ENCODE measurements at regions not wholly inside any gene's neighbourhood (a gene's known extent, or its start where the extent isn't known, plus 50 kb on each side); places are given as distances from the start of the nearest gene placed in this dataset.

DNA sequence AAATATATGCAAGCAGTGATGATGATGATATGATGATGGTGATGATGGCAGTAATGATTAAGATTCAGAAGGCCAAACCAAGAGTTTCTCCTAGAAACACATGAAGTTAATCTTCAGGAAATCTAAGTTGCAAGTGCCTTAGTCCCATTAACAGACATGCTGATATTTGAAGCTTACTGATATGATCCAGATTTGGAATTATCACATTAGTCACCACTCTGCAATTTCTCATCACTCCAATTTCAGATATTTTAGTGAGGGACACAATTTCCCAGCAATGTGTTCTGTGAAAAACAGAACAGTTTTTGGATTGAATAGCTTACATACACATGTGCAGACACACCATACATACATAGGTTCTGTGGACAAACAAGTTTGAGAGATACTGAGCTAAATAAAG, 411.4 kb upstream of the FAT3 start:
- Histone ChIP-seq H3K4me1 (ENCODE audit: low read depth, poor library complexity, severe bottlenecking) (no peaks in the 10 kb centered on the region), H3K4me2 (no peak overlapping the region), H3K36me3 (ENCODE audit: insufficient read depth) (no peaks in the 10 kb centered on the region), H3K27me3 (ENCODE audit: insufficient read depth, low read depth) (no peaks in the 10 kb centered on the region), H4K20me1 (ENCODE audit: insufficient read depth) (no peaks in the 10 kb centered on the region), H3K9ac (no peak overlapping the region), H3K27ac (no peak overlapping the region), H2AFZ (ENCODE audit: low read depth) (no peak overlapping the region), H3K79me2 (ENCODE audit: insufficient read depth, low read depth) (no peaks in the 10 kb centered on the region), H3K4me3 (IDR thresholded peaks at IDR 0.05; ENCODE audit: insufficient read depth, low read depth, low read length) (no peak overlapping the region)
- TF ChIP-seq, protein P1, sequence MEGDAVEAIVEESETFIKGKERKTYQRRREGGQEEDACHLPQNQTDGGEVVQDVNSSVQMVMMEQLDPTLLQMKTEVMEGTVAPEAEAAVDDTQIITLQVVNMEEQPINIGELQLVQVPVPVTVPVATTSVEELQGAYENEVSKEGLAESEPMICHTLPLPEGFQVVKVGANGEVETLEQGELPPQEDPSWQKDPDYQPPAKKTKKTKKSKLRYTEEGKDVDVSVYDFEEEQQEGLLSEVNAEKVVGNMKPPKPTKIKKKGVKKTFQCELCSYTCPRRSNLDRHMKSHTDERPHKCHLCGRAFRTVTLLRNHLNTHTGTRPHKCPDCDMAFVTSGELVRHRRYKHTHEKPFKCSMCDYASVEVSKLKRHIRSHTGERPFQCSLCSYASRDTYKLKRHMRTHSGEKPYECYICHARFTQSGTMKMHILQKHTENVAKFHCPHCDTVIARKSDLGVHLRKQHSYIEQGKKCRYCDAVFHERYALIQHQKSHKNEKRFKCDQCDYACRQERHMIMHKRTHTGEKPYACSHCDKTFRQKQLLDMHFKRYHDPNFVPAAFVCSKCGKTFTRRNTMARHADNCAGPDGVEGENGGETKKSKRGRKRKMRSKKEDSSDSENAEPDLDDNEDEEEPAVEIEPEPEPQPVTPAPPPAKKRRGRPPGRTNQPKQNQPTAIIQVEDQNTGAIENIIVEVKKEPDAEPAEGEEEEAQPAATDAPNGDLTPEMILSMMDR (conservative IDR thresholded peaks at IDR 0.05; ENCODE audit: low read depth, low read length) = no peak

DNA sequence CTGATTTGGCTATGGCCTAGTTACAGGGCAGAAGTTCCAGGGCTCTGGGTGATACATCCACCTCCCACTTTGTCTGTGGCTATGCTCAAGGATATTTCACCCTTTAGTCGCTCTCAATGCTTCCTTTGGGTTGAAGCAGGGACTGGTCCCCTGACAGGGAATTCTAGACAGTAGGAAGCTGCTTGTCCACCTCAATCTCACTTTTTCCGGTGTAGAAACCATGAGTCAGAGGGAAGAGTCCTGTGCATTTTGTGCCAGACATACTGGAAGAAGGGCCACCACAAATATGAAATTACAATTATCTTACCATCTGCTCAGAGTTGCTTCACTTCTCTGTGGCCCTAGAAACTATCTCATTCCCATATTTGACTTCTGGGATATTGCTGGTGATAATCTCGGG, 413.7 kb upstream of the FAT3 start:
- Histone ChIP-seq H3K9ac (no peak overlapping the region), H3K36me3 (ENCODE audit: insufficient read depth) (no peaks in the 10 kb centered on the region), H3K4me2 (no peak overlapping the region), H3K27me3 (ENCODE audit: insufficient read depth, low read depth) (no peaks in the 10 kb centered on the region), H3K27ac (no peak overlapping the region), H3K4me3 (IDR thresholded peaks at IDR 0.05; ENCODE audit: insufficient read depth, low read depth, low read length) (no peak overlapping the region), H3K79me2 (ENCODE audit: insufficient read depth, low read depth) (no peaks in the 10 kb centered on the region), H4K20me1 (ENCODE audit: insufficient read depth) (no peaks in the 10 kb centered on the region), H2AFZ (ENCODE audit: low read depth) (no peak overlapping the region), H3K4me1 (ENCODE audit: low read depth, poor library complexity, severe bottlenecking) (no peaks in the 10 kb centered on the region)
- TF ChIP-seq, protein P1 (conservative IDR thresholded peaks at IDR 0.05; ENCODE audit: low read depth, low read length) = no peak

- H3K9ac ChIP-seq = no peak overlapping the region
- no peak overlapping the region for H3K27ac ChIP-seq
- H2AFZ ChIP-seq (ENCODE audit: low read depth) = no peak overlapping the region
- H3K79me2 ChIP-seq (ENCODE audit: insufficient read depth, low read depth) = no peaks in the 10 kb centered on the region
- H4K20me1 ChIP-seq (ENCODE audit: insufficient read depth) = no peaks in the 10 kb centered on the region
- H3K4me1 ChIP-seq (ENCODE audit: low read depth, poor library complexity, severe bottlenecking) = no peaks in the 10 kb centered on the region
- TF ChIP-seq, protein P1 (conservative IDR thresholded peaks at IDR 0.05; ENCODE audit: low read depth, low read length) = no peak
- no peaks in the 10 kb centered on the region for H3K36me3 ChIP-seq (ENCODE audit: insufficient read depth)
- no peaks in the 10 kb centered on the region for H3K27me3 ChIP-seq (ENCODE audit: insufficient read depth, low read depth)
- no peak overlapping the region for H3K4me2 ChIP-seq
- no peak overlapping the region for H3K4me3 ChIP-seq (IDR thresholded peaks at IDR 0.05; ENCODE audit: insufficient read depth, low read depth, low read length)
Observed at GRCh38 chr11:91805293-91805692, 419.3 kb upstream of the FAT3 start.

GRCh38 chr11:91804042-91804441, 420.6 kb upstream of the FAT3 start:
- Histone ChIP-seq H3K4me3 (IDR thresholded peaks at IDR 0.05; ENCODE audit: insufficient read depth, low read depth, low read length) (no peak overlapping the region), H3K4me1 (ENCODE audit: low read depth, poor library complexity, severe bottlenecking) (no peaks in the 10 kb centered on the region), H3K9ac (no peak overlapping the region), H4K20me1 (ENCODE audit: insufficient read depth) (no peaks in the 10 kb centered on the region), H3K79me2 (ENCODE audit: insufficient read depth, low read depth) (no peaks in the 10 kb centered on the region), H3K4me2 (no peak overlapping the region), H3K36me3 (ENCODE audit: insufficient read depth) (no peaks in the 10 kb centered on the region), H3K27ac (no peak overlapping the region), H2AFZ (ENCODE audit: low read depth) (no peak overlapping the region), H3K27me3 (ENCODE audit: insufficient read depth, low read depth) (no peaks in the 10 kb centered on the region)
- TF ChIP-seq, protein P1 (conservative IDR thresholded peaks at IDR 0.05; ENCODE audit: low read depth, low read length) = no peak
